Hematopoietic multipotent progenitor cell treated with erythropoietin and hydrocortisone succinate and interleukin-3 and kit ligand, for 6 days (in vitro differentiated cells): ENCODE measurements at regions not wholly inside any gene's neighbourhood (a gene's known extent, or its start where the extent isn't known, plus 50 kb on each side); places are given as distances from the start of the nearest gene placed in this dataset.
"Not testable (repeated sequence)": the region's sequence is repeated elsewhere in the genome, so short reads cannot be mapped to it uniquely, and the experiment has no call there.

Source experiments
- DNase-seq: peaks from one replicate; pipeline ENCODE4 v3.0.0-alpha.2; 2015

GRCh38 chr14:46596236-46596635, 55.3 kb downstream of the RPL10L start:
- DNase-seq = no peak

- peak; percentile 20 for DNase-seq
These were observed 68.8 kb downstream of the RPL10L start for GRCh38 chr14:46582826-46583225.

GRCh38 chr14:46581036-46581671, 70.4 kb downstream of the RPL10L start:
- DNase-seq = peak; percentile 76

GRCh38 chr14:46574978-46575375, 76.6 kb downstream of the RPL10L start:
- no peak for DNase-seq

- DNase-seq = no peak
These were observed 77.2 kb downstream of the RPL10L start for GRCh38 chr14:46574221-46574977.

- DNase-seq = no peak
These were observed 78.1 kb downstream of the RPL10L start for GRCh38 chr14:46573498-46573897.

GRCh38 chr14:46571970-46572369, 79.6 kb downstream of the RPL10L start:
- DNase-seq = no peak

GRCh38 chr14:46568161-46568560, 83.4 kb downstream of the RPL10L start:
- not testable (repeated sequence) for DNase-seq

- no peak for DNase-seq
These were observed 100.7 kb downstream of the RPL10L start for GRCh38 chr14:46550836-46551235.

GRCh38 chr14:46540986-46541385, 110.6 kb downstream of the RPL10L start:
- no peak for DNase-seq

GRCh38 chr14:46519121-46519520, 132.5 kb downstream of the RPL10L start:
- DNase-seq = no peak

GRCh38 chr14:46508752-46509151, 142.8 kb downstream of the RPL10L start:
- DNase-seq = not testable (repeated sequence)

- DNase-seq = no peak
These were observed 152.1 kb downstream of the RPL10L start for GRCh38 chr14:46499521-46499920.

- DNase-seq = no peak
These were observed 155.2 kb downstream of the RPL10L start for GRCh38 chr14:46496409-46496808.

GRCh38 chr14:46490238-46490685, 161.3 kb downstream of the RPL10L start:
- peak; percentile 60 for DNase-seq

GRCh38 chr14:46488374-46488773, 163.2 kb downstream of the RPL10L start:
- no peak for DNase-seq

GRCh38 chr14:46487582-46488350, 163.8 kb downstream of the RPL10L start:
- DNase-seq = no peak

GRCh38 chr14:46482200-46482599, 169.4 kb downstream of the RPL10L start:
- no peak for DNase-seq

GRCh38 chr14:46480817-46481216, 170.8 kb downstream of the RPL10L start:
- DNase-seq = peak; percentile 9

- no peak for DNase-seq
These were observed 179.3 kb downstream of the RPL10L start for GRCh38 chr14:46472261-46472660.

- no peak for DNase-seq
These were observed 187.2 kb downstream of the RPL10L start for GRCh38 chr14:46464341-46464740.

- DNase-seq = no peak
These were observed 199.8 kb downstream of the RPL10L start for GRCh38 chr14:46451800-46452199.

- DNase-seq = no peak
These were observed 206.9 kb downstream of the RPL10L start for GRCh38 chr14:46444666-46445065.

- no peak for DNase-seq
These were observed 218.2 kb downstream of the RPL10L start for GRCh38 chr14:46433381-46433780.
